CD4-positive, alpha-beta T cell treated with Interleukin-15 for 4 hours (primary cell): ENCODE measurements at regions not wholly inside any gene's neighbourhood (a gene's known extent, or its start where the extent isn't known, plus 50 kb on each side); places are given as distances from the start of the nearest gene placed in this dataset.

Experiments used
- DNase-seq: peaks from one replicate; pipeline ENCODE4 v3.0.0-alpha.2; 2020; ENCODE audit warnings: low spot score

DNA sequence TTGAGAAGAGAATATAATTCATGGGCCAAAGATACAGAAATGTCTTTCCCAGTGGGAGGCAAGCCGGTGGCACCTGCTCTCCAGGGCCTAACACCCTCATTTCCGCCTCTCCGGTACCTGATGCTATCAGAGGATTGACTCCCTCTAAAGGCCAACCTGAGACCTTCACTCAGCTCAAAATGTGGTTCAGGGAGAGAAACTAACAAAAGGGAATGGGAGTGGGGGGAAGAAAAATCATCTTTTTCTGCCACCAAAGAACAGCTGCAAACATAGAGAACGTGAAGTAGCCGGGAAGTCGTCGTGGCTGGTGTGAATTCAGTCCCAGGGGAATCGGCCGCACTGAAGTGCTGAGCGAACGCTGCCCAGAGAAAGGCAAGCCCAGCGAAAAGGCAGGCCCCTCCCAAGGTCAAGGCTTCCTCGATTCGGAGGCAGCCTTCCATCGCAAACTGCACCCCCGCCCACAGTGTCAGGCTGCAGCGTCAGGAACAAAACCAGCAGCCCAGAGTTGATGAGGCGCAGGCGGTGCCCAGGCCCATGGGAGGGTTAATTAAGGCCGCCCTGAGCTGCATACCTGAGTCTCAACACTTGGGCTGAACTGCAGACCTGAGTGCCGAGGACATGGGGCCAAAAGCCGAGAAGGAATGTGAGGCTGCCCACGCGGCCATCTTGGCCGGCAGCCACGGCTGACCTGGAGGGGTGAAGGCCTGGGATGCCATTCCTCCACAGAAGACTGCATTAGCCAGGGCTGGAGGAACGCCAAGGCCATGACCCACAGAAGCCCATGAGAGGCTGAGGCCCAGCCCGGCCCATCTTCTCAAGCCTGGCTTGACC is 160.2 kb downstream of the PSMG1 start:
- no peak for DNase-seq

DNA sequence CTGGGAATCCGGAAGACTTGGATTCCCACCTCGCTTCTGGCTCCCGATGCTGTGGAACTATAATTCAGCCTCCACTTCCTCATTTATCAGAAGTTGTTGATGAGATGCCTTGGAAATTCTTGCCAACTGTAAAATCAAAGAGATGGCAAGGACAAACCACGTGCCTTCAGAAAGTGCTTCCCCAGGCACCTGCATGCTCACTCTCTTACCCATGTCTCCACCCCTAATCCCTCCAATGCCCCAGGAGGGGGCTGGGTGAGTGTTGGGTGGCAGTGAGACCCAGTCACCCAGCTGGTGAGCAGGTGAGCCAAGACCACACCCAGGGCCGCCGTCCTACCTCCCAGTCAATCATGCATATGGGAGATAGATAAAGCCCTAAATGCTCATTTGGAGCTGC is 160.8 kb downstream of the PSMG1 start:
- DNase-seq: no peak

GRCh38 chr21:39022035-39022434 is 161.2 kb downstream of the PSMG1 start:
- no peak for DNase-seq

- no peak for DNase-seq
These were observed 161.8 kb downstream of the PSMG1 start for GRCh38 chr21:39021478-39021832.

DNA sequence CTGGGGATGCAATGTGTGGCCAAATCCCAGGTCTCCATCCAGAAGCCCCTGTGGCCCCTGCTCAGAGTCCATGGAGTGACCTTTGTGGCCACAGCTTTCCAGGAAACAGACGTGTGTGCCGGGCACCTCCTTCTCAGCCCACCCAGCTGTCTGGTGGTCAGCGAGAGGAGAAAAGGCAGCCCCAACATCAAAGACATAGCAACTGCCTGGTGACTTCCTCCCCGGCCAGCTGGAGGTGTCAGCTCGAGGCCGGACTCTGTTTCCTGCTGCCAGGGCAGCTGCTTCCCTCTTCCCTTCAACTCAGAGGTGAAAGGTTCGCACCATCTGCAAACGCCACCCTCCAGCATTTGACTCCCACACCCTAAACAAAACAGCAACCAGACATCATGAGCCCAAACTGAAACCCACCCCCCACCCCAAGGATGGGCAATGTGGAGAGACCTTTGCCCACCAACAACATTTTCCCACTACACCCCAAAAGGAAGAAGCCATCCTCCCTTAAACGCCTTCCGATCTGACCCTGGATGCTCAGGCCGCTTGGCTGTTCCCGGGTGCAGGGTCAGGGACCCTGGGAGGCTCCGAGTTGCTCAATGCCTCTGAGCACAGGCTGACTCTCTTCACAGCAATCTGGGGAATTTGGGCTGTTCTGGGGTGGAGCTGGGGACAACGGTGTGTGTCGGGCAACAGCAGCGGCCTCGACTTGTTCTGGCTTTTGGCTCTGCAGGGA is 162.3 kb downstream of the PSMG1 start:
- no peak for DNase-seq

DNA sequence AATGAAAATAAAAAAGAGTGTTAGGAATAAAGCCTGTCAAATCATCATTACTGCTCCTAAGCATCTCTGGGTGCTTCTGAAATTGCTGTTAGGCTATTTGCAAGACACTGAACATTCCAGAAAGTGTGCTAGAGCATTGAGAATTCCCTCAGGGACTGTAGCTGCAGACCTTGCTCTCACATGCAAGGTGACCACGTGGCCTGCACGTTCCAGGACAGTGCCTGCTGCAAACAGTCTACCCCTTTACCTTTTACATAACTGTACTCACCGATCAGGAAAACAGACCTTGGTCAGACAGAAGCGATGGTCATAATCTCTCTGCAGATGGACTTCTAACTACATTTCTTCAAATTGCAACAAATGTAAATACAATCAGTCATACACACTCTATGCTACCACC is 164.5 kb downstream of the PSMG1 start:
- no peak for DNase-seq

- no peak for DNase-seq
These were observed 166.4 kb downstream of the PSMG1 start for GRCh38 chr21:39016740-39017315.

DNA sequence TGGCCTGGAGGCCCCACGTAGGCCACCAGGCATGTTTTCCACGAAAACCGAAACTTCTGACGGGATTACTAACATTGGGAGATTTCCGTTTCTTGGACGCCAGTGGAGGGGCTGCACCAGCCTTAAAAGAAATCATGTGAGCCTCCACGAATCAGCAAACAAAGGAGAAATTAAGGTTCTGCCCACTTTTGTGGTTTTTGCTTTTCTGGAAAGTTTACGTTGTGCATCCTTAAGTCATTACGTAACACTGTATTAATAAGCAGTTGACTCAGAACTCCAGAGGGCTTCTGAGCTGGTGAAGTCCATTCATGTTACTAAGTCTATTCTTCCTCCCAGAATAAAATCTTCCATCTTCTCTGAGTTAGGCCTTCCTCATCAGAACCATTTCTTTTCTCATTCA is 168.5 kb downstream of the PSMG1 start:
- DNase-seq: no peak

GRCh38 chr21:39012326-39013230 is 170.7 kb downstream of the PSMG1 start:
- no peak for DNase-seq

DNA sequence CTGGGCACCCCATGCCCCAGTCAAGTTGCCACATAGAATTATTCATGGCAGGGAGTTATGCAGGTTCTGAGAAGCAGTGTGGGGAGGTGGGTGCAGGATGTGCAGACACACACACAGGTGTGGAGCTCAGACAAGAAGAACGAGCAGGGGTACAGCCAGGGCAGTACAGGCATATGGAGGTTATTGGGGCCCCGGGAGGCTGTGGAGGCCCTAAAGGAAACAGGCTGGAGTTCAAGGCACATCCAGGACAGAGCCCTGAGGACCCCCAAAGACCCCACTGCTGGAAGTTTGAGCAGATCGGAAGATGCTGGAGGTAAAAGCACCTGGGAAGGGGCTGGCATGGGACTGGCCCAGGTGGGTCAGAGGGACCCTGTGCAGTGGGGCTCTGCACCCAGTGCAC is 171.3 kb downstream of the PSMG1 start:
- DNase-seq: no peak

- no peak for DNase-seq
These were observed 172.4 kb downstream of the PSMG1 start for GRCh38 chr21:39010629-39011404.

DNA sequence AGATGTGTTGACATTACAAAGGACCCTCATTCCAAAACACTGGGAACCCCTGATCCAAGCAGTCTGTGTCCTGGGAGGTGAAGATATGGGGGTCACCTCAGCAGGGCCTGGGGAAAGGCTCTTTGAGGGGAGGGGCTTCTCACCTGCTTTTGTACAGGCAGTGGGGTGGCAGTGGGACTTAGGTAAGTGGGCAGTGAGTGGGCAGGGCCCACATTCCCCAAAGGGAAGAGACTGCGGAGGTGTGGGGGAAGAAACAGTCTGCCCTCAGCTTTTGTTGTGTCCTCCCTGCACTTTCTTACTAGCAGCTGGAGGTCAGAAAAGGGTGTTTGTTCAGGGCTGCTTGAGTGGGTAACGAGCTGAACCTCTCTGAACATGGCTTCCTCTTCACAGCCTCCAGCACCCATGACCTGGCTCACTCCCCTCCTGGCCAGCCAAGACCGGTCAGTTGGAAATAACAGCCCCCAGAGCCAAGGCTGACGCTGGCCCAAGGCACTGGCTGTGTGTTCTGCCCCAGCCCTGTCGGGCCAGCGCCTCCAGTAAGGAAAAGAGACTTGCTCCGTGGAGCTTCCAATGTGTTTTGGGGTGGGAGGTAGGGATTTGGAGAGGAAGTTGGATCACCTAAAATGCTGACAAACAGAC is 173.5 kb downstream of the PSMG1 start:
- DNase-seq: no peak

GRCh38 chr21:39007985-39008384 is 175.3 kb downstream of the PSMG1 start:
- no peak for DNase-seq

GRCh38 chr21:39007532-39007931 is 175.7 kb downstream of the PSMG1 start:
- no peak for DNase-seq

DNA sequence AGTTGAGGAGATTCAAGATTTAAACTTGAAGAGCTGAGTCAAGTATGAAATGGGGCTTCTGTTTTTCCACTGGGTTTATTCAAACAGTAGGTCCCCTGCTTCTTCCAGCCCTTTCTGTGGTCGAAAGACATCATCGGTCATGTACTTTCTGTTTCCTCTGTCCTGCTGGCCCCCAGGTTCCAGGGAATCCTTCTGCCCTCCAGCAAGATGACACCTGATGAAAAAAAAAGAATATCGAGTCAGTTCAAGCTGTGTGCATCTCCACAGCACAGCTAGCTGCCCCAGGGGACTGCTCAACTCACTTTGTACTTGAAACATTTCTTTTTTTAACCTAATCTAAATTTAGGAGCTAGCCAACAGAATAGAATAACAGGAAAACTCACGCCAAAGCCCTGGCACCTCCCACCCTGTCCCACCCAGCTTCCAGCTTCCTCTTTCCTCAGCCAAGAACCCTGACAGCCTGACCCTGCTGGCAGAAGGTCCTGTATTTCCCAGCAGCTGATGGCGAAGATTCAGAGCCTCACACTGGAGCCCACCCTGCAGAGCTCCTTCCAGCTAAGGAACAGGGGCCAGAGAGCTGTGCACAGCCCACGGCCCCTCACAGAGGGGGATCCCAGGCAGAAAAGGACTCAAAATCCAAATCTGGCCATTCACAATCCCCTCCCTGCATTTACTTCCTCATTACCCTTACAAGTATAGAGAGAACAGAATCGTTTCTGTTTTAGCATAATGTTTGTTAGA is 176.5 kb downstream of the PSMG1 start:
- no peak for DNase-seq

- DNase-seq: no peak
These were observed 177.8 kb downstream of the PSMG1 start for GRCh38 chr21:39005502-39005787.

DNA sequence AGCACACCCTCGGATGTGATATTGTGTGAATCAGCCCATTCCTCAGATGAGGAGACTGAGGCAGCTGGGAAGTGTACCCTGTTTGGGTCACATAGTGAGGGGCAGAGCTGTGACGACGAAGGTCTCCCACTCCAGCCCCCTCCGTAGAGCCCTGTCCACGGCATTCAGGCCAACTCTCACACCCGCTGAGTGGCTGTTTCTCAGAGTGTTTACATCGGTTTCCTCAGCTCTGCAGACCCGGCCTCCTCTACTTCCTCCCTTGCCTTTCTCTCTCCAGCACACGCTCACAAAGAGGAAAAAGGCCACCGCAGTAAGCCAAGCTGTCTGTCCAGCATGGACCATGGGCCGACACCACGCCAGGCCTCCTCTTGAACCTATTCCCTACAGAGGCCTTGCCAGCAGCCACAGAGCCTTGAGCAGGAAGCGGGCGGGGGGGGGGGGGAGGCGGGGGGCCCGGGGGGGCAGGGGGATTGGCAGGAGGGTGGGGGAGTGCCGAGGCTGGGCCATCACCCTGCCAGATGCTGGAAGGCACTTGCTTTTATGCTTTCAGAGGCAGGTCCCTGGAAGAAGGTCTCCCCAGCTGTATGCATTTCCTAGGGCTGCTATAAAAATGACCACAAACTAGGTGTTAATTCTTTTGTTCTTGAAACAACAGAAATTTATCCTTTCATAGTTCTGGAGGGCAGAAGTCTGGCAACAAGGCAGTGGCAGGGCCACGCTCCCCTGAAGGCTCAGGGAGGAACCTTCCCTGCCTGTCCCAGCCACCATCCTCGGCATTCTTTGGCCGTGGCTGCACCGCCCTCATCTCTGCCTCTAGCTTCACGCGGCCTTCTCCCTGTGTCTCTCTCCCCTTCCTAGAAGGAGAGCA is 178.4 kb downstream of the PSMG1 start:
- no peak for DNase-seq

- no peak for DNase-seq
These were observed 179.1 kb downstream of the PSMG1 start for GRCh38 chr21:39003982-39004633.

DNA sequence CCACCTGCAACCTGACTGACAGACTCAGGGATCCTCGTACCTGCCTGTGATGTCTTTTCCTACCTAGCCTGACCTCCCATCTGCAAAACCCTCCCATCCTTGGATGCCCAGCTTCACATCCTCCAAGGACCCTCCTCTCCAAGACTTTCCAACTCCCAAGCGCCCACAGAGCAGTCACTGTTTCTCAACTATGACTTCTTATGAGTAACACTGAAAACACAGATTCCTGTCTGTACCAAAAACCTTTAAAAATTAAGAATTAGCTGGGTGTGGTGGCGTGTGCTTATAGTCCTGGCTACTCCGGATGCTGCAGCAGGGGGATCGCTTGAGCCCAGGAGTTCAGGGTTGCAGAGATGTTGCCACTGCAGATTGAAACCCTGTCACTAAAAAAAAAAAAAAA is 181.9 kb downstream of the PSMG1 start:
- no peak for DNase-seq
